WTC11 (cell line): ENCODE measurements at regions not wholly inside any gene's neighbourhood (a gene's known extent, or its start where the extent isn't known, plus 50 kb on each side); places are given as distances from the start of the nearest gene placed in this dataset.

Experiments used
- FOXJ3 ChIP-seq: sonication (generic); formaldehyde crosslinking; IDR thresholded peaks from 2 replicates; pipeline ENCODE4 v1.9.0; 2021; ENCODE audit warnings: missing genetic modification reagents, mild to moderate bottlenecking, borderline replicate concordance
- JUN ChIP-seq: sonication (generic); formaldehyde crosslinking; IDR thresholded peaks from 2 replicates; pipeline ENCODE4 v1.8.0; 2023; ENCODE audit warnings: mild to moderate bottlenecking, missing genetic modification reagents
- NR2C2 ChIP-seq: sonication (generic); formaldehyde crosslinking; IDR thresholded peaks from 2 replicates; pipeline ENCODE4 v1.8.0; 2022; ENCODE audit warnings: mild to moderate bottlenecking, missing genetic modification reagents
- TEAD1 ChIP-seq: sonication (generic); formaldehyde crosslinking; IDR thresholded peaks from 2 replicates; pipeline ENCODE4 v1.8.0; 2022; ENCODE audit warnings: mild to moderate bottlenecking, missing genetic modification reagents
- TF ChIP-seq, protein P1 (sequence below): sonication (generic); formaldehyde crosslinking; IDR thresholded peaks from 2 replicates; pipeline ENCODE4 v1.8.1; 2022; ENCODE audit warnings: missing genetic modification reagents, borderline replicate concordance
- TF ChIP-seq, protein P2 (sequence below): fragments of 200-600 bp; IDR thresholded peaks from 2 replicates; pipeline ENCODE4 v1.8.0; 2022; ENCODE audit warnings: antibody characterized with exemption
- TF ChIP-seq, protein P3 (sequence below): sonication (generic); formaldehyde crosslinking; IDR thresholded peaks from 2 replicates; pipeline ENCODE4 v1.8.1; 2022; ENCODE audit warnings: low read depth, missing genetic modification reagents, borderline replicate concordance

DNA sequence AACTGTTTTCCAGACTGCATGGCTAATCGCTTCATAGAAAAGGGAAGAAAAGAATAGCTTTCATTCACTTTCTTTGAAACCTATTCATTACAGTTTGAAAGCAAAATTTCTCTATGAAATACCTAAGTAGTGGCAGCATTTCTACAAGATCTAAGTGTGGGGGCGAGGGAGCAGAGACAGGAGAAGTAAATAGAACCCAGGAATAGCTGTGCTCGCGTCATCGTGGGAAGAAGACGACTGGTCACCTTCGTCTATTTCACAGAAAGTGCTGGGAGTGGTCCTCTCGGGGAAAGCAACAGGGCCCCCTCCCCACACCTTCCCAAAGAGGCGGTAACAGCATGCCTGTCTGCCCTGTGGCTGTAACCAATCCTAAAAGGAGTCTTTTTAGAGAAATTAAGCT, 169.9 kb upstream of the NOCT start:
- TF ChIP-seq TEAD1 (CRISPR knock-in tag) (no peak), NR2C2 (CRISPR knock-in tag) (no peak), FOXJ3 (CRISPR knock-in tag) (no peak), JUN (no peak)
- TF ChIP-seq, protein P1, sequence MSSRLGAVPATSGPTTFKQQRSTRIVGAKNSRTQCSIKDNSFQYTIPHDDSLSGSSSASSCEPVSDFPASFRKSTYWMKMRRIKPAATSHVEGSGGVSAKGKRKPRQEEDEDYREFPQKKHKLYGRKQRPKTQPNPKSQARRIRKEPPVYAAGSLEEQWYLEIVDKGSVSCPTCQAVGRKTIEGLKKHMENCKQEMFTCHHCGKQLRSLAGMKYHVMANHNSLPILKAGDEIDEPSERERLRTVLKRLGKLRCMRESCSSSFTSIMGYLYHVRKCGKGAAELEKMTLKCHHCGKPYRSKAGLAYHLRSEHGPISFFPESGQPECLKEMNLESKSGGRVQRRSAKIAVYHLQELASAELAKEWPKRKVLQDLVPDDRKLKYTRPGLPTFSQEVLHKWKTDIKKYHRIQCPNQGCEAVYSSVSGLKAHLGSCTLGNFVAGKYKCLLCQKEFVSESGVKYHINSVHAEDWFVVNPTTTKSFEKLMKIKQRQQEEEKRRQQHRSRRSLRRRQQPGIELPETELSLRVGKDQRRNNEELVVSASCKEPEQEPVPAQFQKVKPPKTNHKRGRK (CRISPR knock-in tag) = no peak
- TF ChIP-seq, protein P2, sequence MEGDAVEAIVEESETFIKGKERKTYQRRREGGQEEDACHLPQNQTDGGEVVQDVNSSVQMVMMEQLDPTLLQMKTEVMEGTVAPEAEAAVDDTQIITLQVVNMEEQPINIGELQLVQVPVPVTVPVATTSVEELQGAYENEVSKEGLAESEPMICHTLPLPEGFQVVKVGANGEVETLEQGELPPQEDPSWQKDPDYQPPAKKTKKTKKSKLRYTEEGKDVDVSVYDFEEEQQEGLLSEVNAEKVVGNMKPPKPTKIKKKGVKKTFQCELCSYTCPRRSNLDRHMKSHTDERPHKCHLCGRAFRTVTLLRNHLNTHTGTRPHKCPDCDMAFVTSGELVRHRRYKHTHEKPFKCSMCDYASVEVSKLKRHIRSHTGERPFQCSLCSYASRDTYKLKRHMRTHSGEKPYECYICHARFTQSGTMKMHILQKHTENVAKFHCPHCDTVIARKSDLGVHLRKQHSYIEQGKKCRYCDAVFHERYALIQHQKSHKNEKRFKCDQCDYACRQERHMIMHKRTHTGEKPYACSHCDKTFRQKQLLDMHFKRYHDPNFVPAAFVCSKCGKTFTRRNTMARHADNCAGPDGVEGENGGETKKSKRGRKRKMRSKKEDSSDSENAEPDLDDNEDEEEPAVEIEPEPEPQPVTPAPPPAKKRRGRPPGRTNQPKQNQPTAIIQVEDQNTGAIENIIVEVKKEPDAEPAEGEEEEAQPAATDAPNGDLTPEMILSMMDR = no peak
- TF ChIP-seq, protein P3, sequence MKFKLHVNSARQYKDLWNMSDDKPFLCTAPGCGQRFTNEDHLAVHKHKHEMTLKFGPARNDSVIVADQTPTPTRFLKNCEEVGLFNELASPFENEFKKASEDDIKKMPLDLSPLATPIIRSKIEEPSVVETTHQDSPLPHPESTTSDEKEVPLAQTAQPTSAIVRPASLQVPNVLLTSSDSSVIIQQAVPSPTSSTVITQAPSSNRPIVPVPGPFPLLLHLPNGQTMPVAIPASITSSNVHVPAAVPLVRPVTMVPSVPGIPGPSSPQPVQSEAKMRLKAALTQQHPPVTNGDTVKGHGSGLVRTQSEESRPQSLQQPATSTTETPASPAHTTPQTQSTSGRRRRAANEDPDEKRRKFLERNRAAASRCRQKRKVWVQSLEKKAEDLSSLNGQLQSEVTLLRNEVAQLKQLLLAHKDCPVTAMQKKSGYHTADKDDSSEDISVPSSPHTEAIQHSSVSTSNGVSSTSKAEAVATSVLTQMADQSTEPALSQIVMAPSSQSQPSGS = no peak
